IPS-15b (cell line): ENCODE measurements at regions not wholly inside any gene's neighbourhood (a gene's known extent, or its start where the extent isn't known, plus 50 kb on each side); places are given as distances from the start of the nearest gene placed in this dataset.

ENCODE experiments used
- H3K27me3 ChIP-seq: one replicate; pipeline ENCODE4 v1.6.1; 2013; ENCODE audit warnings: low read length; ENCODE audit not compliant: control insufficient read depth, insufficient read depth
- H3K36me3 ChIP-seq: one replicate; pipeline ENCODE4 v1.6.1; 2013; ENCODE audit warnings: low read length; ENCODE audit not compliant: control insufficient read depth, insufficient read depth
- H3K4me1 ChIP-seq: one replicate; pipeline ENCODE4 v1.6.1; 2013; ENCODE audit warnings: mild to moderate bottlenecking, low read length; ENCODE audit not compliant: control insufficient read depth, insufficient read depth
- H3K4me3 ChIP-seq: one replicate; pipeline ENCODE4 v1.5.1; 2013; ENCODE audit warnings: low read depth, low read length
- H3K9ac ChIP-seq: one replicate; pipeline ENCODE4 v1.6.1; 2013; ENCODE audit warnings: low read depth, mild to moderate bottlenecking, low read length
- H3K9me3 ChIP-seq: one replicate; pipeline ENCODE4 v1.6.1; 2013; ENCODE audit warnings: mild to moderate bottlenecking, low read length; ENCODE audit not compliant: control insufficient read depth, insufficient read depth

DNA sequence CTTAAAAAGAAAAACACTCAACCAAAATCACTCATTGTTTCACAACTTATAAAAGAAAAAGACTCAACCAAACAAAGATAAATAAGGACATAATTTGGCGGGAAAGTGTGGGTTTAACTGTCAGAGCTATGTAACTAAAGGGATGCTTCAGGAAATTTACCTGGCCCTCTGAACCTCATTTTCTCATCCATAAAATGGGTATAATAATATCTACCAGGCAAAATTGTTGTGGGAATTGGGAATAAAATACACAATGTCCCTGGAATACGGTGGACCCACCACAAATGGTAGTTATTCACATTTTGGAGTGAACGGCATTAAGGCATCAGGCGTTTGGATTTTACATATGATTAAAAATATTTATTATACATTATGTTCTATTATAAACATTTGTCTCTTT is 228.5 kb upstream of the ANKRD55 start:
- no peak overlapping the region for H3K9ac ChIP-seq
- no peaks in the 10 kb centered on the region for H3K9me3 ChIP-seq
- no peaks in the 10 kb centered on the region for H3K36me3 ChIP-seq

GRCh38 chr5:56460681-56461191 is 227.6 kb upstream of the ANKRD55 start:
- no peaks in the 10 kb centered on the region for H3K9me3 ChIP-seq
- H3K9ac ChIP-seq = no peak overlapping the region
- no peaks in the 10 kb centered on the region for H3K36me3 ChIP-seq
- H3K4me3 ChIP-seq = no peak overlapping the region
- no peaks in the 10 kb centered on the region for H3K27me3 ChIP-seq
- H3K4me1 ChIP-seq = peaks cover 23% of the 10 kb centered on the region

More for the DNA sequence above, 228.5 kb upstream of the ANKRD55 start:
- H3K4me1 ChIP-seq = peaks cover 23% of the 10 kb centered on the region
- no peaks in the 10 kb centered on the region for H3K27me3 ChIP-seq
- H3K4me3 ChIP-seq = no peak overlapping the region

GRCh38 chr5:56460195-56460546 is 227.0 kb upstream of the ANKRD55 start:
- no peaks in the 10 kb centered on the region for H3K27me3 ChIP-seq
- no peak overlapping the region for H3K4me3 ChIP-seq
- H3K9ac ChIP-seq = no peak overlapping the region
- no peaks in the 10 kb centered on the region for H3K36me3 ChIP-seq
- H3K4me1 ChIP-seq = peaks cover 22% of the 10 kb centered on the region
- no peaks in the 10 kb centered on the region for H3K9me3 ChIP-seq

DNA sequence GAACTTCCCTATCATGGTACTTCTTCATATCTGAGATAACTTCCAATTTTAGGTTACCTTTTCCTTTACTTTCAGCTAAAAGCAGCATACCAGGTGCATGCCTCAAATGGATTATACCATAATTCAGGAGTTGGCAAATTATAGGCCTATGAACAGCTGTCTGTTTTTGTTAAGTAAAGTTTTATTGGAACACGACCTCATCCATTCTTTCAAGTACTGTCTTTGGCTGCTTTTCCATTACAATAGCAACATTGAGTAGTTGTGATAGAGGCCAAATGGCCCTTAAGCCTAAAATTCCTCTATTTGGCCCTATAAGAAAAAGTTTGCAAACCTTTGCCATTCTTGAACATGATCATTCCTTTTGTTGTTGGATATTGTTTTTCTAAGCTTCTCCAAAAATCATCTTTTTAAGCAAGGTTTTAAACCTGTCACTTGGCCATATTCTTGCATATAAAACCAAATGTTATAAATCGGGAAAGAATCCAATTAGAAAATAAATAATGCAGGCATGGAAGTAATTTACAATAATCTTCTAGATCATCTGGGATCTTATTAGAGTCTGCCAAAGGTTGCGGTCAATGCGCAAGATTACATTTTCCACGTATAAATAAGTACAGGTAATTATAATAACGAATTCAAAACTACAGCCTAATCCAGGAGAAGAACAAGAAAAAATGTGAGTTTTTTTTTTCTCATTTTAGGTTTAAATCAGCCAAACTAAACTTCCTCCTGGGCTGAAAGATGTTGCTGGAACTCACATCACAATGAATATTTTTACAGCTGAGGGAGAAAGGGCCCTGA is 226.5 kb upstream of the ANKRD55 start:
- no peak overlapping the region for H3K4me3 ChIP-seq
- no peaks in the 10 kb centered on the region for H3K9me3 ChIP-seq
- H3K27me3 ChIP-seq = no peaks in the 10 kb centered on the region
- no peaks in the 10 kb centered on the region for H3K36me3 ChIP-seq
- H3K4me1 ChIP-seq = peaks cover 21% of the 10 kb centered on the region
- no peak overlapping the region for H3K9ac ChIP-seq

DNA sequence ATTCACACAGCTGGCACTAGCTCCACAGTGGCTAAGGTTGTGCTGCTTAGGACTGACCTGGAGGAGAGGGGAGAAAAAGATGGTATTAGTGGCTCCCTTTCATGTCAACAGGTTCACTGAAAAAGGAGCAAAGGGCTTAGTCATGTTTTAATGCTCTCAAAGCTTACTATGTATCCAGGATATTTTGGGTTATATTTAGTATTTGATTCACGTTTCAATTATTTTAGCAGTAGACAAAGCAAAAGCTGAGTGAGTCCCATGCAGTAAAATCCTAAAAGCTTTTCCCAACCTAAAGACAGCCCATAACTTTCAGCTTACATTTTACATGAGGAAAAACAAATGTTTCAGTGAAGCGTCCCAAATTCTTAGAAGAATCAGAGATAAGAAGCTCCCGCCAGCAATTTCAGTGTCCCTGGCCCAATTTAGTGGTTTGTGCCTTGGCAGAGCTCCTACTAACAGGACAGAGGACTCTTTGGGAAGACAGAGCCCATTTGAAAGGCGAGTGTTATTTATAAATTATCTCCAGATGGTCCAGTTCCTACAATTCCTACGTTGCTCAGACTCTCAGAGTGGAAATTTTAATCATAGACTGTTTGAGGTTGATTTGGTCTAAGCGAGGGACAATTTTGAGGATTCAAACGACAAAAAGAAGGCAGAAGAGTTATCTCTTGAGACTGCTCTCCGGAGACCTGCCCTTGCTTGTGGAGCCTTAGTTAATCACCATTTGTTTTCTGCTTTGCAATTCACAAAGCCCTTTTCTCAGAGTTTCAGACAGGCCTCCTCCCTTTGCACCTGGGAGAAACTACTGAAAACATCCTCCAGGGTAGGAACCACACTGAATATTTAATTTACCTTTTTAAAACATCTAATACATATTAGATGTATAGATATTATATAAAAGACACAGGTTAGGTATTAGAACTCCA is 225.0 kb upstream of the ANKRD55 start:
- Histone ChIP-seq H3K27me3 (no peaks in the 10 kb centered on the region), H3K36me3 (no peaks in the 10 kb centered on the region), H3K9me3 (no peaks in the 10 kb centered on the region), H3K4me3 (no peak overlapping the region), H3K9ac (no peak overlapping the region), H3K4me1 (peaks cover 18% of the 10 kb centered on the region)

GRCh38 chr5:56456002-56456401 is 222.9 kb upstream of the ANKRD55 start:
- no peak overlapping the region for H3K4me3 ChIP-seq
- H3K4me1 ChIP-seq = peaks cover 18% of the 10 kb centered on the region
- H3K9ac ChIP-seq = no peak overlapping the region
- H3K9me3 ChIP-seq = no peaks in the 10 kb centered on the region
- H3K27me3 ChIP-seq = no peaks in the 10 kb centered on the region
- no peaks in the 10 kb centered on the region for H3K36me3 ChIP-seq

GRCh38 chr5:56455417-56455816 is 222.3 kb upstream of the ANKRD55 start:
- Histone ChIP-seq H3K4me1 (peaks cover 18% of the 10 kb centered on the region), H3K9ac (no peak overlapping the region), H3K4me3 (no peak overlapping the region), H3K9me3 (no peaks in the 10 kb centered on the region), H3K36me3 (no peaks in the 10 kb centered on the region), H3K27me3 (no peaks in the 10 kb centered on the region)

- Histone ChIP-seq H3K4me1 (peaks cover 13% of the 10 kb centered on the region), H3K27me3 (no peaks in the 10 kb centered on the region), H3K4me3 (no peak overlapping the region), H3K36me3 (no peaks in the 10 kb centered on the region), H3K9me3 (no peaks in the 10 kb centered on the region), H3K9ac (no peak overlapping the region)
Observed at GRCh38 chr5:56454219-56454862, 221.2 kb upstream of the ANKRD55 start.

GRCh38 chr5:56451742-56452141 is 218.6 kb upstream of the ANKRD55 start:
- H3K9me3 ChIP-seq = no peaks in the 10 kb centered on the region
- H3K9ac ChIP-seq = no peak overlapping the region
- no peak overlapping the region for H3K4me3 ChIP-seq
- H3K36me3 ChIP-seq = no peaks in the 10 kb centered on the region
- no peaks in the 10 kb centered on the region for H3K27me3 ChIP-seq
- no peaks in the 10 kb centered on the region for H3K4me1 ChIP-seq

DNA sequence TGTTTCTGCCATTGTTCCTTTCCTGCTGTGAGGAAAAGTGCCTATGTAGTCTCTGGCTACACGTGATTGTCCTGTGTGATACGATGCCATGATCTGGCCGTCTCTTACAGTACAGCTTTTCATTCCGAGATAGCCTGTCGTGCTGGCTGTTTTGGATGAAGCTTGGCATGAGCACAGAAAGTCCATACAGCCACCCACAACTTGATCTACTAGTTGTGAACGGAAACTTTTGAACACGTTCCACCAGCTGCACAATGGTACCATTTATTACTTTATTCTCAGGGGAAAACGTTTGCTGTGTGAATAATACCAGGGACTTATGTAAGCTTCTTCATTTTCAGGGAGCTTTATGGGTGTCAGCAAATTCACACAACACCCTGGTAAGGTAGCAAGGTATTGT is 217.6 kb upstream of the ANKRD55 start:
- H3K9me3 ChIP-seq = no peaks in the 10 kb centered on the region
- H3K36me3 ChIP-seq = no peaks in the 10 kb centered on the region
- H3K9ac ChIP-seq = no peak overlapping the region
- no peak overlapping the region for H3K4me3 ChIP-seq
- no peaks in the 10 kb centered on the region for H3K4me1 ChIP-seq
- H3K27me3 ChIP-seq = no peaks in the 10 kb centered on the region

DNA sequence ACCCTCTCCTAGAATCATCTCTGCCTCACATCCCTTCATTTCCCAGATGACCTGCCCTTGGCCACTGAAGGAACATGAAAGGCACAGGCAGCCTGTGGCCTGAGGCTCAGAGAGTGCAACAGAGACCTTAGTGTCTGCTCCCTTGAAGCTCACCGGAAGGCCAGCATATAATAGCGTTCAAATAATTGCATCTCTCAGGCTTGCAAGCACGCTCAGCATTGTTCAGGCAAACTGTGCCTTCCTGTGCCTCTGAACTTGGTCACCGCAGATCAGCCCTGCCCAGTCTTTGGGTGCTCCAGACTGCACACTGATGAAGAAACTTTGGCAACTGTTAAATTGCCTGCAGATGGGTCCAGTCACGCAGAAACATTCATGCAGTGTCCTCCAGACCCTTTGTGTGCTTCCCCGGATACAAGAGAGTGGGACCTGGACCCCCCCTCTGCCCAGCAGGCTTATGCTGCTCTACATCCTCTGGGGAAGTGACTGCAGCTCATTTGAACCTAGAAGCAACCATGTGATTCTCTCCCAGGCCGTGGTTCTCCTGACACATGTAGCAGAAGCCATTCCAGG is 216.0 kb upstream of the ANKRD55 start:
- H3K4me3 ChIP-seq = no peak overlapping the region
- H3K27me3 ChIP-seq = no peaks in the 10 kb centered on the region
- no peaks in the 10 kb centered on the region for H3K4me1 ChIP-seq
- H3K9me3 ChIP-seq = no peaks in the 10 kb centered on the region
- no peak overlapping the region for H3K9ac ChIP-seq
- H3K36me3 ChIP-seq = no peaks in the 10 kb centered on the region
